IMR-90 (cell line): ENCODE measurements at regions not wholly inside any gene's neighbourhood (a gene's known extent, or its start where the extent isn't known, plus 50 kb on each side); places are given as distances from the start of the nearest gene placed in this dataset.
"Not testable (repeated sequence)": the region's sequence is repeated elsewhere in the genome, so short reads cannot be mapped to it uniquely, and the experiment has no call there.

ENCODE experiments used
- ATAC-seq: fragments of 200-7000 bp; cut with Tn5 transposase; 2 replicates; pipeline ENCODE4 v1.9.1; 2020; ENCODE audit warnings: low read depth, mild to moderate bottlenecking, moderate library complexity
- BruUV-seq: library from RNA; stranded (reverse); fragments of 400-500 nt; replicated peaks from 2 replicates; lab custom pipeline; 2021; lab: Mats Ljungman, UMichigan
- CTCF ChIA-PET: fragments of 300-600 bp; formaldehyde crosslinking; extraction: SDS; loops from one replicate; lab custom pipeline; 2021; ENCODE audit warnings: antibody characterized with exemption; lab: Yijun Ruan, JAX
- POLR2A ChIA-PET: fragments of 300-600 bp; sonication (Branson Sonifier 250); formaldehyde crosslinking; loops from one replicate; lab custom pipeline; 2022; ENCODE audit warnings: antibody characterized with exemption; ENCODE audit not compliant: unreplicated experiment; lab: Charles Lee
- DNase-seq: peaks from one replicate; pipeline ENCODE4 v3.0.0; 2013
- H2AFZ ChIP-seq: replicated peaks from 2 replicates; pipeline ENCODE3; 2013; ENCODE audit warnings: low read length, mild to moderate bottlenecking; ENCODE audit not compliant: poor library complexity
- H2AK5ac ChIP-seq: 2 replicates; pipeline ENCODE4 v1.6.1; 2013; ENCODE audit warnings: low read depth, low read length, inconsistent platforms
- H2AK9ac ChIP-seq: replicated peaks from 2 replicates; pipeline ENCODE3; 2013; ENCODE audit warnings: mild to moderate bottlenecking, low read depth, low read length, moderate library complexity; ENCODE audit not compliant: poor library complexity
- H2BK120ac ChIP-seq: 2 replicates; pipeline ENCODE4 v1.6.1; 2013; ENCODE audit warnings: low read depth, low read length, inconsistent platforms
- H2BK15ac ChIP-seq: 3 replicates; pipeline ENCODE4 v1.6.1; 2013; ENCODE audit warnings: low read depth, low read length, inconsistent platforms
- H2BK20ac ChIP-seq: 2 replicates; pipeline ENCODE4 v1.6.1; 2013; ENCODE audit warnings: low read depth, mild to moderate bottlenecking, inconsistent platforms, low read length, moderate library complexity
- H2BK5ac ChIP-seq: 2 replicates; pipeline ENCODE4 v1.6.1; 2013; ENCODE audit warnings: mild to moderate bottlenecking, low read depth, low read length, inconsistent platforms; ENCODE audit not compliant: poor library complexity, severe bottlenecking
- H3K14ac ChIP-seq: replicated peaks from 2 replicates; pipeline ENCODE4 v1.6.1; 2013; ENCODE audit warnings: low read depth, low read length, inconsistent platforms
- H3K18ac ChIP-seq: 2 replicates; pipeline ENCODE4 v1.6.1; 2013; ENCODE audit warnings: low read depth, low read length, control low read depth
- H3K23ac ChIP-seq: 2 replicates; pipeline ENCODE4 v1.6.1; 2013; ENCODE audit warnings: low read depth, low read length, inconsistent platforms
- H3K27ac ChIP-seq: 2 replicates; pipeline ENCODE4 v1.5.1; 2013; ENCODE audit warnings: mild to moderate bottlenecking, control low read depth, low read length; ENCODE audit not compliant: insufficient read depth
- H3K27me3 ChIP-seq: 2 replicates; pipeline ENCODE4 v1.6.1; 2013; ENCODE audit warnings: low read length; ENCODE audit not compliant: control insufficient read depth, insufficient read depth
- H3K36me3 ChIP-seq: 2 replicates; pipeline ENCODE4 v1.6.1; 2013; ENCODE audit warnings: low read length, mixed read lengths; ENCODE audit not compliant: control insufficient read depth, insufficient read depth
- H3K4ac ChIP-seq: 2 replicates; pipeline ENCODE4 v1.6.1; 2013; ENCODE audit warnings: low read depth, low read length, inconsistent platforms
- H3K4me1 ChIP-seq: 2 replicates; pipeline ENCODE4 v1.6.1; 2013; ENCODE audit warnings: low read length, mixed read lengths; ENCODE audit not compliant: control insufficient read depth, insufficient read depth
- H3K4me2 ChIP-seq: 2 replicates; pipeline ENCODE4 v1.6.1; 2013; ENCODE audit warnings: low read depth, mild to moderate bottlenecking, control low read depth, low read length, moderate library complexity
- H3K4me3 ChIP-seq: 2 replicates; pipeline ENCODE4 v1.5.1; 2013; ENCODE audit warnings: low read depth, mild to moderate bottlenecking, control low read depth, low read length, moderate library complexity; ENCODE audit not compliant: insufficient read depth
- H3K56ac ChIP-seq: 2 replicates; pipeline ENCODE4 v1.6.1; 2013; ENCODE audit warnings: low read length, inconsistent platforms; ENCODE audit not compliant: insufficient read depth; ENCODE audit errors: extremely low read depth
- H3K79me1 ChIP-seq, 2 experiments: 2 replicates each; pipeline ENCODE4 v1.6.1; 2013; ENCODE audit warnings: low read length in 2 of 2, inconsistent platforms in 1 of 2, low read depth in 1 of 2
- H3K9ac ChIP-seq: 2 replicates; pipeline ENCODE4 v1.6.1; 2013; ENCODE audit warnings: low read depth, low read length, control low read depth
- H3K9me1 ChIP-seq: 2 replicates; pipeline ENCODE4 v1.6.1; 2013; ENCODE audit warnings: low read length, inconsistent platforms; ENCODE audit not compliant: insufficient read depth
- H3K9me3 ChIP-seq: 2 replicates; pipeline ENCODE4 v1.6.1; 2013; ENCODE audit warnings: low read length; ENCODE audit not compliant: control insufficient read depth, insufficient read depth
- H4K20me1 ChIP-seq: 2 replicates; pipeline ENCODE4 v1.6.1; 2013; ENCODE audit warnings: low read length, inconsistent platforms; ENCODE audit not compliant: insufficient read depth
- H4K5ac ChIP-seq: 2 replicates; pipeline ENCODE4 v1.6.1; 2013; ENCODE audit warnings: mild to moderate bottlenecking, low read depth, low read length, control low read depth
- H4K8ac ChIP-seq, 2 experiments: 2 replicates each; pipeline ENCODE4 v1.6.1; 2013; ENCODE audit warnings: low read depth in 2 of 2, low read length in 2 of 2, control low read depth in 1 of 2, inconsistent platforms in 1 of 2
- H4K91ac ChIP-seq: 2 replicates; pipeline ENCODE4 v1.6.1; 2013; ENCODE audit warnings: low read depth, low read length, inconsistent platforms; ENCODE audit not compliant: insufficient read depth
- WGBS, 2 experiments: methylation state at CpG; one replicate each; pipeline versions ENCODE4 v1.1.5 to v1.1.7; 2013; ENCODE audit warnings: missing lambda C conversion rate in 2 of 2; ENCODE audit not compliant: insufficient read length in 1 of 2; ENCODE audit errors: extremely low coverage in 2 of 2; 5-methylcytosine and 5-hydroxymethylcytosine counted together
- dilution Hi-C: fragments of 300-500 bp; cut with HindIII; formaldehyde crosslinking; loops from one replicate; pipeline ENCODE4 v1.14.3; 2018; ENCODE audit warnings: low sequenced_read_pairs; ENCODE audit not compliant: unreplicated experiment
- in situ Hi-C: fragments of 300-500 bp; cut with MboI; formaldehyde crosslinking; loops from 3 replicates; pipeline ENCODE4 v1.14.3; 2019; ENCODE audit warnings: low sequenced_read_pairs, inconsistent platforms, mixed read lengths
- intact Hi-C: fragments of 100-400 bp; cut with micrococcal nuclease; formaldehyde crosslinking; loops from 2 replicates; pipeline ENCODE4 v1.10.0; 2022

GRCh38 chr3:163499736-163500219 is 1578.5 kb downstream of the SI start:
- 44% methylated on average over 2 of the region's 11 CpGs; no CpG with 5 or more reads in 1 of the 2 experiments for WGBS, 2 experiments

GRCh38 chr3:163498842-163499735 is 1579.2 kb downstream of the SI start:
- H3K4me3 ChIP-seq, in situ Hi-C loops, H3K9me3 ChIP-seq, H3K56ac ChIP-seq, intact Hi-C loops, BruUV-seq, H3K79me1 ChIP-seq, H4K8ac ChIP-seq, H3K9ac ChIP-seq, H2BK15ac ChIP-seq, H3K4ac ChIP-seq, H2AFZ ChIP-seq, H2AK9ac ChIP-seq, H3K36me3 ChIP-seq, H3K27ac ChIP-seq, H4K5ac ChIP-seq, DNase-seq, H3K4me2 ChIP-seq, H3K4me1 ChIP-seq, H2AK5ac ChIP-seq, H2BK20ac ChIP-seq, ATAC-seq, POLR2A ChIA-PET, H3K27me3 ChIP-seq, CTCF ChIA-PET, H3K9me1 ChIP-seq, H2BK5ac ChIP-seq, H3K18ac ChIP-seq, H4K91ac ChIP-seq, H2BK120ac ChIP-seq, H3K23ac ChIP-seq, H4K20me1 ChIP-seq, dilution Hi-C loops, H3K14ac ChIP-seq: not testable (repeated sequence)
- 90% methylated on average over 13 of the region's 47 CpGs; no CpG with 5 or more reads in 1 of the 2 experiments for WGBS, 2 experiments

More at GRCh38 chr3:163499736-163500219, 1578.5 kb downstream of the SI start:
- H3K9me1 ChIP-seq, H3K23ac ChIP-seq, H2BK15ac ChIP-seq, BruUV-seq, H2BK120ac ChIP-seq, H3K4ac ChIP-seq, ATAC-seq, H3K9me3 ChIP-seq, H2AK5ac ChIP-seq, H4K20me1 ChIP-seq, H4K5ac ChIP-seq, H2AFZ ChIP-seq, H3K14ac ChIP-seq, H4K8ac ChIP-seq, H2BK20ac ChIP-seq, CTCF ChIA-PET, H3K27ac ChIP-seq, H2AK9ac ChIP-seq, H3K79me1 ChIP-seq, DNase-seq, H3K4me1 ChIP-seq, H3K36me3 ChIP-seq, dilution Hi-C loops, H3K4me3 ChIP-seq, H3K9ac ChIP-seq, intact Hi-C loops, H3K56ac ChIP-seq, in situ Hi-C loops, H4K91ac ChIP-seq, H2BK5ac ChIP-seq, H3K4me2 ChIP-seq, H3K27me3 ChIP-seq, H3K18ac ChIP-seq, POLR2A ChIA-PET: not testable (repeated sequence)
